GM18508 (cell line): ENCODE measurements at regions not wholly inside any gene's neighbourhood (a gene's known extent, or its start where the extent isn't known, plus 50 kb on each side); places are given as distances from the start of the nearest gene placed in this dataset.

Experiments used
- ATAC-seq: cut with Tn5 transposase; IDR thresholded peaks from one replicate; pipeline ENCODE4 v1.9.1; 2021; ENCODE audit warnings: moderate number of reproducible peaks; ENCODE audit not compliant: insufficient read depth, unreplicated experiment

DNA sequence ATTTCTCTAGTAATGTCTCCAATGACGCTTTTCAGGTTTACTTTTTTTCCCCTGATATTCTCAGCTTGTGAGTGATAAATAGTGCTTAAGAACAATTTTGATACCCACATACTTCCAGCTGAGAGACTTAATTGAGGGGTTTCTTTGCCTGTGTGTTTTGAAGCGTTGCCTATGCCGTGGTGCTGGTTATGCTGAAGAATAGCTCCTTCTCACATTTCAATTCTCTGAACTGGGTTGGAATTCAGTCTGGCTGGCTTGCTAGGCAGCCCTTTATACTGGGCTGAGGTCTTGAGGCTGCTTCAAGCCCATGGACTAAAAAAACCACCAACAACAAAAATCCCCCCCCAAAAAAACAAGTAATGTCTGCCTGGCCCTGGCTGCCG, 87.4 kb downstream of the CHST2 start:
- no peak for ATAC-seq

DNA sequence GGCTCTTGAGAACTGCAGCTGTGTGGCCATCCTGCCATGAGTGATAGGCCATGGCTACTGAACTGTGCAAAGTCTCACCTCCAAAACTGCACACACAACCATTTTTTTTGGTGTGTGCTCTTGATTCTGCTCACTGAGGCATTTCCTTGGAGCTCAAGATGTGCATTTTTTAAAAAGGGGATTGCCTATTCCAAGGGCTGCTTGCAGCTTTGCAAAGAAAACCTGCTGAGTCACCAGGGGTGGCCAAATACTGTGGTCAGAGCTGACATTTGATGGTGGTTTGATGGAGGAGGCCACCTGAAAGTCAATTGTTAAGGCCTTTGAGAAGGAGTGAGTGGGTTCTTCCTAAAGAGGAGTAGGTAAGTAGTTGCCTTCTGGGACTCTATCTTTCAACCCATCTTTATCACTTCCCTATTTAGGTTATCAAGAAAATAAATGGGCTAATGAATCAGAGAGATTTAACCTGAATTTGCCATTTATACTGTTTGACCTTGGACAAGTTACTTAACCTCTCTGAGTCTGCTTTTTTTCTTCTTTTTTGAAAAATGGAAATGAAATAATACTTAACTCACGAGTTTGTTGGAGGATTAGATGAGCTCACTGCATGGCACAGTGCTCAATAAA, 87.9 kb downstream of the CHST2 start:
- ATAC-seq = peak; percentile 86

DNA sequence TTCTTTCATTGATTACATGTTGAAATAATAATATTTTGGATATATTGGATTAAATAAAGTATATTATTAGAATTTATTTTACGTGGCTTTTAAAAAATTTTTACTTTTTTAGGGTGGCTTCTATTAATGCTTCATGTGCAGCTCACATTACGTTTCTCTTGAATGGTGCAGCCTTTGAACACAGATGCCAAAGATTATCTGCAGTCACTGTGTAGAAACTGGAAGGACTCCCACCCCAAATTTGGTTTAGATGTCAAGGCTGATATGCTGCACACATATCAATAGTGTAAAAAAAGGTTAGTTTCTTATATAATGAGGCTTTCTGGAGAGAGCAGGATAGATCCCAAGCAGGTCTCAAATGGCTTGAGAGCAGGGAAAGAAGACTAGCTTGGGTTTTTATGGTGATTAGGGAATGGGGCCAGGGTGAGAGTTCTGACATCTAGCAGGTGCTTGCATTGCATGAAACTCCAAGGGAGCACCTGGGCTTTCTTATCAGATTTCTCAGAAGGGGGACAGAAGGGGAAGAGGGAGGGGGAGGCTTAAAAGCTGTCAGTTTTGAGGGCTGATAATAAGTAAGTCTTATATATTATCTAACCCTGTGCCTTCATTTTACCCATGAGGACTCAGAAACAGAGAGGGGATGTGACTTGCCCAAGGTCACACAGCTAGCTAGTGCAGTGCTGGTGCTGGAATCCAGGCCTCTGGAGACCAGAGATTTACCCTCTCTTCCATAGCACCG, 89.6 kb downstream of the CHST2 start:
- ATAC-seq = no peak

DNA sequence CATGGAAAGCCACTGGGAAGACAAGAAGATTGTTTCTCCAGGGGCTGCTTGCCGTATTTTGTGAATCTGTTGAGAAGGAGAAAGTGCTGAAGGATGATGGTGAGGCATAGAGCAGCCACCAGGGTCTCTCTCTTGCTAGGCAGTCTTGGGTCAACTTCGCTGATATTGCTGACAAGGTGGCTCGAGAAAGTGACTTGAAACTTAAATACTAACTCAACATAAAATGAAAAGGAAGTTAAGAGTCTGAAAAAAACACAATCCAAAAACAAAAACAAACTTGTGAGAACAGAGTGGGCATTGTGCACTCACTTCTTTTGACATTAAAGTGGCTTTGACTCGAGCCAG, 90.1 kb downstream of the CHST2 start:
- no peak for ATAC-seq

DNA sequence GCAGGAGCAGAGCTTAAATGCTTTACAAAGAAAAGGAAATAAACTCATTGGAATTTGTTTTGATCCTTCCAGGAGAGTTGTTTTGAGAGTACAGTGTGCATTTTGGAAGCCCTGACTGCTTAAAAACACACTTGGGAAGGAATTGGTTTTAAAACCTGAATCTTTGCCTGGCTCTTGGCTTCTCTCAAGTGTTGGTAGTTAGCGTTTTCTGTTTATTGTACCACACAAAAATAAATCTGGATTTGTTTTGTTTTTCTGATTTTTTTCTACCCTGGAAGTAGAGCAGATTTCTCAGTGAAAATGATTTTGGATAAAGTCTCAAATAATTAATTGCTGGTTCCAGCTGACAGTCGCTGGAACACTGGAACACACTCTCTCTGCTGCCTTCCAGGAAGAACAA, 90.6 kb downstream of the CHST2 start:
- no peak for ATAC-seq

DNA sequence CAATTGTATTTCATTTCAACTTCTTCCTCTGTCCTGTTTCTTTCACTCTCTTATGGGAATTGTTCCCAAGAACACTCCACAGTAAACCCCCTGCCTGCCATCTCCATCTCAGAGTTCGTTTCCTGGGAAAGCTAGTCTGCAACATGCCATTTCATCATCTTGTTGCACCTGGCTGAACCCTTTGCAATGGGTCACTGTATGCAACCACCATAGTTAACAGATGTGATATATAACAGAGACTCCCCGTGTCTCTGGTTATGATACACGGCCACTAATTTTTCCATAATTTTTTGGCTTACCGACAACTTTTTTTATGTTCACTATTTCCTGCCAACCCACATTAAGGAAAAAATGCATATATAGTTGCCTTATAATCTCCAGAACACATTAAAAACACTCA, 95.5 kb downstream of the CHST2 start:
- ATAC-seq = no peak
